Adipocyte (in vitro differentiated cells): ENCODE measurements at regions not wholly inside any gene's neighbourhood (a gene's known extent, or its start where the extent isn't known, plus 50 kb on each side); places are given as distances from the start of the nearest gene placed in this dataset.
"Not testable (repeated sequence)": the region's sequence is repeated elsewhere in the genome, so short reads cannot be mapped to it uniquely, and the experiment has no call there.

Experiments
- DNase-seq: peaks from one replicate; pipeline ENCODE4 v3.0.0-alpha.2; 2015; ENCODE audit warnings: low read depth
- H3K27me3 ChIP-seq: replicated peaks from 2 replicates; pipeline ENCODE4 v1.7.0; 2013; ENCODE audit warnings: mild to moderate bottlenecking, low read length, moderate library complexity; ENCODE audit not compliant: control insufficient read depth, insufficient read depth
- H3K36me3 ChIP-seq: 2 replicates; pipeline ENCODE4 v1.7.0; 2013; ENCODE audit warnings: low read length, mild to moderate bottlenecking, moderate library complexity; ENCODE audit not compliant: control insufficient read depth, insufficient read depth, severe bottlenecking
- H3K4me1 ChIP-seq: 2 replicates; pipeline ENCODE4 v1.7.0; 2013; ENCODE audit warnings: mild to moderate bottlenecking, low read length, moderate library complexity; ENCODE audit not compliant: control insufficient read depth, insufficient read depth
- H3K4me3 ChIP-seq: 2 replicates; pipeline ENCODE4 v1.7.0; 2013; ENCODE audit warnings: mild to moderate bottlenecking, low read length, moderate library complexity
- H3K9ac ChIP-seq: 2 replicates; pipeline ENCODE4 v1.7.0; 2013; ENCODE audit warnings: mild to moderate bottlenecking, low read length, moderate library complexity
- H3K9me3 ChIP-seq: 2 replicates; pipeline ENCODE4 v1.7.0; 2013; ENCODE audit warnings: mild to moderate bottlenecking, low read length, moderate library complexity; ENCODE audit not compliant: control insufficient read depth

DNA sequence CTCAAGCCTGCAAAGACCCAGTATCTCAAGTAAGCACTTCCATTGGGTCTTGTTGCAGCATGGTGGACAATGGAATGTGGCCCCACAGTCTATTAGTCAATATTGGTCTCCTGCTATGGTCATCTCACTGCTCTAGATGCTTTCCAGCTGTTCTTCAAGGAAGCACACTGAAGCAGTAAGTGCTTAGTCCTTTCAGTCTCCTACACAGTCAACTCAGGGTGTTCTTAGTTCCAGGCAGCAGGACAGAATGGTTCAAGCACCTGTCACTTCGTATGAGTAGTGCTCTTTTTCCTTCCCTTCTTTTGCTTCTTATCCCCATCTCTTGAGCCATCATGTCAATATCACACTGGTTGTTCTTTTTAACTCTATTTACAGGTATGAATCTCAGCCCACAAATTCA, 511.5 kb downstream of the TTLL7 start:
- not testable (repeated sequence) for H3K4me1 ChIP-seq, H3K36me3 ChIP-seq, H3K9me3 ChIP-seq, H3K4me3 ChIP-seq, H3K9ac ChIP-seq, DNase-seq, H3K27me3 ChIP-seq

DNA sequence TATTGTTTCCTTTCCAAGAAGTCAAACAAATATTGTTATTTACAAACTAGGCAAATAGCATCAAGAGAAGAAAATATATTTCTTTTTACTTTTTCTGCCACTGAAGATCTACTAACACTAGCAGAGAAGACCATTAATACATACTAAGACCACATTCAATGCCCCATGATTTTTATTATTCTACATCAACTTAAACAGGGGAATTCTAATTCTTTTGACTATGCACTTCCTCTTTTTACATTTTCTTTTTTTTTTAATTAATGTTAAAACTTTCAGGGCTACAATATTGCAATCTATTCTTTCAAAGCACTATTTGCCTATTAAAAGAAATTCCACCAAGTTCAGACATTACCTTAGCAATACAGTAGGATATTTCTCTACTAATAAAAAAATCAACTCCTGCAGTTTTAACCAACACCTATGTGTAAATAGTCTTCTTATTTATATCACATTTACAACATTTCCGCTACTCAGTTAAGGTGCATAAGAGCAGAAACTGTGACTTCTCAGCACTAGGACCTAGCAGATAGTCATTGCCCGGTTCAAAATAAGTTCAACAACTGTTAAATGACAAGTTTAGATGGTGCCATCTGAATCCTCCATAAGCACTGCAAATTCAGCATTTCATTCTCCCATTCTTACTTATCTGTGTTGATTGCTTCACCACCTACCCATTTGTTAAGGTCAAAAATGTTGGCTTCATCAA, 513.5 kb downstream of the TTLL7 start:
- H3K4me1 ChIP-seq, H3K9ac ChIP-seq, H3K9me3 ChIP-seq, H3K36me3 ChIP-seq, H3K4me3 ChIP-seq, H3K27me3 ChIP-seq, DNase-seq: not testable (repeated sequence)

DNA sequence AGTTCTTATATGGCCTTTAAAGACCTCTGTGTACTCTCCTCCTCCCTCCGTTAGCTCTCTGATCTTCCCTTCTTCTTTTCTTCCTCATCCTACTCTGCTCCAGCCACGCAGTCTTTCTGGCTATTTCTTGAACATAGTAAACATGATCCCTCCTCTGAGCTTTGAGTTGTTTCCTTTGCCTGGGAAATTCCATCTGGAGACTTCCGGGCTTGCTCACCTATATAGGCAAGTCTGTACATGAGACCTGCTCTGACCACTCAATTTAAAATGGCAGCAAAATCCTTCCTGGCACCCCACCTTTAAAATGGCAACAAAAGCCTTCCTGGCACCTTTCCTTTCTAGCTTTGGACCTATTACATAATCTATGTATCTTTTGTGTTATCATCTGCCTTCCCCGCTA, 517.6 kb downstream of the TTLL7 start:
- H3K36me3 ChIP-seq, H3K9ac ChIP-seq, H3K27me3 ChIP-seq: not testable (repeated sequence)

DNA sequence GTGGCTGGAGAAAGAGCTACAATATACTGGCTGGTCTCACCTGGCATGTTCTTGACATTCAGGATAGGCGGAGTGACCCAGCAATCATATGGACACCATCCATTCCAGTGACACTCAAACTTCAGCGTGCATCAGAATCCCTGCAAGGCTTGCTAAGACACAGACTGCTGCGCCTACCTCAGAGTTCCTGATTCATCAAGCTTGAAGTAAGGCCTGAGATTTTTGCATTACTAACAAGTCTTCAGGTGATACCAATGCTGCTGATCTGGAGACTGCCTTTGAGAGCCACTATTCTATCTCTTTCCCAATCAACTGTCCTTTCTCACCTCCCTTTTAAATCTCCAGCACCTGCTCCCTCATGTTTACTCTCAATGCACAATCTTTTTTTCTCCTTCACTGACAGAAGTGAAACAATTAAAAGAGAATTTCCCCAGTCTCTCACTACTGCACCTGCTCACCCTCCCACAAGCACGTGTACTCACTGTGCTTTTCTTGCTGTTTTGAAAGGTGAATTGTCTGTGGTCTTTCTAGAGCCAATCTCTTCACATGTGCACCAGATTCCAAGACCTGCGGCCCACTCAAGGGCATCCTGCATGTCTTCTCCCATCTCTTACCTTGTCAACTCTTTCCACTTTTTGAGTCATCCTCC, 519.2 kb downstream of the TTLL7 start:
- not testable (repeated sequence) for H3K9ac ChIP-seq, H3K9me3 ChIP-seq, H3K27me3 ChIP-seq, H3K36me3 ChIP-seq, H3K4me3 ChIP-seq, DNase-seq, H3K4me1 ChIP-seq

More for the DNA sequence above, 517.6 kb downstream of the TTLL7 start:
- H3K4me1 ChIP-seq, H3K9me3 ChIP-seq, DNase-seq, H3K4me3 ChIP-seq: not testable (repeated sequence)

DNA sequence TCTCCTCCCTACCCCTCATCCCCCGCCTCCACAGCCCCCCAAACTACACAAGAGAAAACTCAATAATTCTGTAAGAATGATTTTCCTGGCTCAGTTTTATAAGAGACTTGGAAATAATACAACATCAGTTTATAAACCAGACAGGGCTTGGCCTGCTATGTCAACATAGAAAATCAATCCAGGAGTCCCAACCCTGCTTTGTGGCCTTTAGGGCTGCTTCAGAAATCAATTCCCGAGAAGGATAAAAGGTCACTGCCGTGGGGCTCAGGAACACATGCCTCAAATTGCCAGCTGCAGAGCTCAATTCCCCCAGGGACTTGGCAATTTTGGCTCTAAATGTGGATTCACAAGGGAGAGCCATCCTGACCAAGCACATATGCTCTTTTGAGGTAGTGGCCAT, 520.8 kb downstream of the TTLL7 start:
- H3K9ac ChIP-seq, H3K9me3 ChIP-seq, H3K4me3 ChIP-seq, H3K4me1 ChIP-seq, H3K27me3 ChIP-seq, H3K36me3 ChIP-seq, DNase-seq: not testable (repeated sequence)

DNA sequence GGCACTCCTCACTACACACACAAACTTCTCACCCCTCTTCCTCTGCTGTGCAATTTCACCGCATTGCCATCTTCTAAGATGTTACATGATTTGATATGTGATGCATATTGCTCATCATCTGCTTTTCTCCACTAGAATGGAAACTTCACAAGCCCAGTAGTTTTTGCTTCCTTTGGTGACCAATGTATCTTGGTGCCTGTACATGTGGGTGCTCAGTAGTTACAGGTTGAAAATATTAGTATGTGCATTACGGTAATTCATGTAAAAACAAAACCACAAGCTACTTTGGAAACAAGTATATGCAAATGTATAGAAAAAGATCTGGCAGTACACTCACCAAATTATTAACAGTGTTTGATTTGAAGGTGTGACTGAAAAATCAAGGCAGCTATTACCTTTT, 522.4 kb downstream of the TTLL7 start:
- H3K27me3 ChIP-seq, H3K9me3 ChIP-seq, H3K4me1 ChIP-seq, H3K9ac ChIP-seq, H3K36me3 ChIP-seq, H3K4me3 ChIP-seq, DNase-seq: not testable (repeated sequence)

DNA sequence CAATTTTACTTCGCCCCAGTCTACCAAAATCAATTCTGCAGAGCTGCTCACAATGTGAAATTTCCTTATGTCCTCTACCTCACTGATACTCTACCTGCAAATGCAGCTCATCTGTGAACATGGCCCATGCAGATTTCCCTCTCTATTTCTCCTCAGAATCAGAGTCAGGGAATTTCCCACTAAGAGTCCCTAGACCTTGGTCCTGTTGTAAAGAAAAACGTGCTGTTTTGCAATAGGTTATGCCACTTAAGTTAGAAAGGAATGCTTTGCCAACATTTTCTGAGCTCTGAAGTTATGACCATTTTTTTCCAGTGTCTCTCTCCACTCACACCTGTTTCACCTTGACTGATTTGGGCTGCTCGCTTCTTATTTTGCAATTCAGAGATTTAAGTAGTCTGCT, 524.0 kb downstream of the TTLL7 start:
- not testable (repeated sequence) for H3K9me3 ChIP-seq, H3K27me3 ChIP-seq, H3K4me3 ChIP-seq, H3K9ac ChIP-seq, H3K36me3 ChIP-seq, H3K4me1 ChIP-seq
- peak; percentile 30 for DNase-seq

DNA sequence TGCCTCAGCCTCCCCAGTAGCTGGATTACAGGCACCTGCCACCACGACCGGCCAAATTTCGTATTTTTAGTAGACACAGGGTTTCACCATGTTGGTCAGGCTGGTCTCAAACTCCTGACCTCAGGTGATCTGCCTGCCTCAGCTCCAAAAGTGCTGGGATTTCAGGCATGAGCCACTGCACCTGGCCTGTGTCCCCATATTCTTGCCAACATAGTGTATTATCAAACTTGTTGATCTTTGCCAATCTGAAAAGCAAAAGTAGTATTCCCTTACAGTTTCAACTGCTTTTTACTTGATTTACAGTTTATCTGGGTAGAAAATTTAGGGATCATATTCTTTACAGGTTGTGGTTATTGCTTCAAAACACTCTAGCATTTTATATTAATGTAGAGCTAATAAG, 524.9 kb downstream of the TTLL7 start:
- not testable (repeated sequence) for DNase-seq, H3K9ac ChIP-seq, H3K36me3 ChIP-seq, H3K4me3 ChIP-seq, H3K9me3 ChIP-seq, H3K27me3 ChIP-seq, H3K4me1 ChIP-seq

DNA sequence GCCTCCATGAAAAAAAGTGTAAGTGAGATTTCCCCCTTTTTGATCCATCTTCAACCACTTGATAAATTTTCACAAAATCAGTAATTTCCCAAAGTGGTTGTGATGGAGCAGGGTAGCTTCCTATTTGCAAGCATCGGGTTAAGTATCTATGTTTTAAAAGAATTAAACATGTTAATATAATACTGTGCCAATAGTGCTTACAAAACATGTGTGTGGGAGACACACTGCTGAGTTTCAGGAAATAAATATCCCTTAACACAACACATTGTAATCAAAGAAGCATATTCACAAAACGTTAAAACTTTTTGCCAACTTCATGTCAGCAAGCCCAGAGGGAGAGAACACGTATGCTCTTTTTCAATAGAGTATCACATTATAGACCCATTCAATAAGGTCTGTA, 526.9 kb downstream of the TTLL7 start:
- not testable (repeated sequence) for H3K9ac ChIP-seq, H3K36me3 ChIP-seq, H3K4me1 ChIP-seq, H3K27me3 ChIP-seq, H3K9me3 ChIP-seq, H3K4me3 ChIP-seq, DNase-seq

DNA sequence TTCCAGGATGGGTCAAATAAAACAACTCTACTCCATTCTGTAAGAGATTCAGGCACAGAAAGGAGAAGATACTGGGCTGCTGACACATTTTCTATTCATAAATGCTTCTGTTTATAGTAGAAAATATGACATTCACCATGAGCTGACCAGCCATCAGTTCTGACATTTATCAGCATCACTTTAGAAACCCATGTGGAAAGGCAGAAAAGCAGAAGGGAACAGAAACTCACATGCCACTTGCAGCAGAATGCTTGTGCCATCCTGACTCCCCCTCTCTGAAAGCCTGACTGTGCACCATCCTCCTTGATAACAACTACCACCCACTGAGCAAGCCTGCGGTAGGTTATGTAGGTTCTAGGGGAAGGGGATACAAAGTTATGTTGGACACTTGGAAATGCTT, 527.7 kb downstream of the TTLL7 start:
- H3K4me3 ChIP-seq, H3K27me3 ChIP-seq, H3K9me3 ChIP-seq, DNase-seq, H3K36me3 ChIP-seq, H3K4me1 ChIP-seq, H3K9ac ChIP-seq: not testable (repeated sequence)

DNA sequence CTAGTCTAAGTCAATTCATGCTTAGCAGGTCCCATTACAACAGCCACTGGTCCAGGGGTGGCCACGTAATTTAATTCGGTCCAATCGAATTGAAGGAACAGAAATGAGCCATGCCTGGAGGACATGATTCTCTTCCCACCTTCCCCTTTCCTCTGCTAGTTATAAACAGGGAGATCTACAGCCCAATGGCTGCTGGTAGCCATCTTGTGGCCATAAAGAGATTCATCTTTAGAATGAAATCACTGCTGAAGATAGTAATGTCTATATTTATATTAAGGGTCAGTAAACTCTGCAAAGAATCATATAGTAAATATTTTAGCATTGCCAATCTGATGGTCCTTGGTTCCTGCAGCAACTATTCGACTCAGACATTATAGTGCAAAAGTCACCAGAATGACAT, 530.6 kb downstream of the TTLL7 start:
- H3K9me3 ChIP-seq, DNase-seq, H3K4me1 ChIP-seq, H3K9ac ChIP-seq, H3K27me3 ChIP-seq, H3K36me3 ChIP-seq, H3K4me3 ChIP-seq: not testable (repeated sequence)

DNA sequence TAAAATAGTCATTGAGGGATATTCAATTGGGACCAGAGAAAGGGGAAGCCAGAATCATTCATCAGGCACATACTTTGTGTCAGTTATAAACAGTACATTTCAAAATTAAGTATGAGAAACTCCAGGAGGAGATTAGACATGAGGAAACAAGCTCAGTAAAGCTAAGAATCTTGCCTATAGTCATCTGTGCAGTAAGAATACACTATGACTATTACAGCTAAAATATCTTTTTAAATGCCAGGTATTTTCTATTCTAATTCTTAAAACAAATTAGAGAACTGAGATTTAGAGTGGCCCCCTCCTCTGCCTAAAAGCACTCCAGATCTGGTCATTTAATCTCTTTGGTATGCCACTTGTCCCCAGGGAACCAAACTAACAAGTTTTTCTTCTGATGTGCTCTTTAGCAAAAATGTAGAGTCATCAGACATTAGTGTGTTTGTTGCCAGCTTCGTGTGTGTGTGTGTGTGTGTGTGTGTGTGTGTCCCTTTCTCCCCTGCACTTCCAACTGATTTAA, 541.1 kb downstream of the TTLL7 start:
- not testable (repeated sequence) for H3K9me3 ChIP-seq, H3K4me3 ChIP-seq, H3K27me3 ChIP-seq, H3K9ac ChIP-seq, H3K4me1 ChIP-seq, H3K36me3 ChIP-seq
- DNase-seq: peak; percentile 46
